ENCODE measurements at regions not wholly inside any gene's neighbourhood (a gene's known extent, or its start where the extent isn't known, plus 50 kb on each side); places are given as distances from the start of the nearest gene placed in this dataset.

DNA sequence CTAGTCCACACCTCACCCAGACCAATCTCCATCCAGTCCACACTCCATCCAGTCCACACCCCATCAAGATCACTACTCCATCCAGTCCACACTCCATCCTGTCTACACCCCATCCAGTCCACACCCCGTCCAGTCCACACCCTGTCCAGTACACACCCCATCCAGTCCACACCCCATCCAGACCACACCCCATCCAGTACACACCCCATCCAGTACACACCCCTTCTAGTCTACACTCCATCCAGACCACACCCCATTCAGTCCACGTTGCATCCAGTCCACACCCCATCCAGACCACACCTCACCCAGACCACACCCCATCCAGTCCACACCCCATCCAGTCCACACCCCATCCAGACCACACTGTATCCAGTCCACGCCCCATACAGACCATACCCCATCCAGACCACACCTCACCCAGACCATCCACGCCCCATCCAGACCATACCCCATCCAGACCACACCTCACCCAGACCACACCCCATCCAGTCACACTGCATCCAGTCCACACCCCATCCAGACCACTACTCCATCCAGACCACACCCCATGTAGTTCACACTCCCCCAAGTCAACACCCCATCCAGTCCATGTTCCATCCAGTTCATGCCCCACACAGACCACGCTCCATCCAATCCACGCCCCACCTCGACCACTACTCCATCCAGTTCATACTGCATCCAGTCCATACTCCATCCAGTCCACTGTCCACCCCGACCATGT is 116.6 kb upstream of the RTL1 start:
- no peak for TF ChIP-seq EP300 (IDR thresholded peaks at IDR 0.05)
- TF ChIP-seq, protein P1, sequence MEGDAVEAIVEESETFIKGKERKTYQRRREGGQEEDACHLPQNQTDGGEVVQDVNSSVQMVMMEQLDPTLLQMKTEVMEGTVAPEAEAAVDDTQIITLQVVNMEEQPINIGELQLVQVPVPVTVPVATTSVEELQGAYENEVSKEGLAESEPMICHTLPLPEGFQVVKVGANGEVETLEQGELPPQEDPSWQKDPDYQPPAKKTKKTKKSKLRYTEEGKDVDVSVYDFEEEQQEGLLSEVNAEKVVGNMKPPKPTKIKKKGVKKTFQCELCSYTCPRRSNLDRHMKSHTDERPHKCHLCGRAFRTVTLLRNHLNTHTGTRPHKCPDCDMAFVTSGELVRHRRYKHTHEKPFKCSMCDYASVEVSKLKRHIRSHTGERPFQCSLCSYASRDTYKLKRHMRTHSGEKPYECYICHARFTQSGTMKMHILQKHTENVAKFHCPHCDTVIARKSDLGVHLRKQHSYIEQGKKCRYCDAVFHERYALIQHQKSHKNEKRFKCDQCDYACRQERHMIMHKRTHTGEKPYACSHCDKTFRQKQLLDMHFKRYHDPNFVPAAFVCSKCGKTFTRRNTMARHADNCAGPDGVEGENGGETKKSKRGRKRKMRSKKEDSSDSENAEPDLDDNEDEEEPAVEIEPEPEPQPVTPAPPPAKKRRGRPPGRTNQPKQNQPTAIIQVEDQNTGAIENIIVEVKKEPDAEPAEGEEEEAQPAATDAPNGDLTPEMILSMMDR (IDR thresholded peaks at IDR 0.05): no peak
- no peak for TF ChIP-seq POLR2AphosphoS5 (IDR thresholded peaks at IDR 0.05)

Data from suprapubic skin (tissue), 4 donors.